CD14-positive monocyte (primary cell): ENCODE measurements at regions not wholly inside any gene's neighbourhood (a gene's known extent, or its start where the extent isn't known, plus 50 kb on each side); places are given as distances from the start of the nearest gene placed in this dataset.

Source experiments
- DNase-seq, 3 donors: peaks; one replicate each; pipeline ENCODE4 v3.0.0-alpha.2; 2011 to 2022
- H2AFZ ChIP-seq: 2 replicates; pipeline ENCODE4 v1.6.0; 2012; ENCODE audit warnings: mild to moderate bottlenecking, low read depth, low read length, inconsistent platforms; ENCODE audit not compliant: insufficient read depth, poor library complexity, severe bottlenecking
- H3K27ac ChIP-seq, 2 donors: 1 replicate in 1 of 2; 2 replicates in 1 of 2; pipeline ENCODE4 v1.5.1; 2012 to 2013; ENCODE audit warnings: low read length in 2 of 2, control low read depth in 1 of 2, inconsistent platforms in 1 of 2, low read depth in 1 of 2, mild to moderate bottlenecking in 1 of 2
- H3K27me3 ChIP-seq, 2 donors: one replicate each; pipeline versions ENCODE4 v1.6.0 to v1.6.1; 2011 to 2013; ENCODE audit warnings: low read length in 2 of 2; ENCODE audit not compliant: control insufficient read depth in 2 of 2, insufficient read depth in 2 of 2
- H3K36me3 ChIP-seq, 2 donors: replicated peaks in 1 of 2; 1 replicate in 1 of 2; 2 replicates in 1 of 2; pipeline versions ENCODE4 v1.5.1 to v1.6.1; 2012 to 2013; ENCODE audit warnings: low read length in 2 of 2, control low read depth in 1 of 2, inconsistent platforms in 1 of 2, mild to moderate bottlenecking in 1 of 2; ENCODE audit not compliant: insufficient read depth in 2 of 2, control insufficient read depth in 1 of 2
- H3K4me1 ChIP-seq, 2 donors: 1 replicate in 1 of 2; 2 replicates in 1 of 2; pipeline versions ENCODE4 v1.5.1 to v1.6.1; 2012 to 2013; ENCODE audit warnings: low read length in 2 of 2, control low read depth in 1 of 2, inconsistent platforms in 1 of 2, mild to moderate bottlenecking in 1 of 2, moderate library complexity in 1 of 2; ENCODE audit not compliant: insufficient read depth in 2 of 2, control insufficient read depth in 1 of 2
- H3K4me2 ChIP-seq: replicated peaks from 2 replicates; pipeline ENCODE3; 2012; ENCODE audit warnings: low read length, moderate library complexity, mild to moderate bottlenecking; ENCODE audit not compliant: poor library complexity, severe bottlenecking; ENCODE audit errors: extremely low read depth
- H3K4me3 ChIP-seq, 3 experiments: fragments of 200-600 bp in 1 of 3; sonication (generic) in 1 of 3; replicated peaks in 1 of 3; 1 replicate in 2 of 3; 2 replicates in 1 of 3; pipeline ENCODE4 v1.5.1; 2011 to 2013; ENCODE audit warnings: low read length in 3 of 3, mild to moderate bottlenecking in 3 of 3, control low read depth in 2 of 3, low read depth in 2 of 3, inconsistent platforms in 1 of 3, moderate library complexity in 1 of 3
- H3K79me2 ChIP-seq: 2 replicates; pipeline ENCODE4 v1.6.0; 2012; ENCODE audit warnings: mild to moderate bottlenecking, control low read depth, inconsistent platforms, low read length, moderate library complexity; ENCODE audit not compliant: insufficient read depth
- H3K9ac ChIP-seq: 2 replicates; pipeline ENCODE4 v1.6.0; 2017; ENCODE audit warnings: low read length, mild to moderate bottlenecking; ENCODE audit not compliant: insufficient read depth, poor library complexity, severe bottlenecking
- H3K9me3 ChIP-seq, 2 donors: replicated peaks in 1 of 2; 1 replicate in 1 of 2; 2 replicates in 1 of 2; pipeline versions ENCODE4 v1.5.1 to v1.6.1; 2012 to 2013; ENCODE audit warnings: low read length in 2 of 2, control low read depth in 1 of 2; ENCODE audit not compliant: control insufficient read depth in 1 of 2, insufficient read depth in 1 of 2
- H4K20me1 ChIP-seq: 2 replicates; pipeline ENCODE4 v1.6.0; 2012; ENCODE audit warnings: mild to moderate bottlenecking, low read length, control low read depth, moderate library complexity; ENCODE audit not compliant: insufficient read depth
- H3K27ac Mint-ChIP-seq, 7 donors: one replicate each; pipeline ENCODE4 v1.8.0; 2020; ENCODE audit warnings: mild to moderate bottlenecking in 7 of 7, mixed read lengths in 7 of 7, moderate library complexity in 6 of 7, inconsistent platforms in 2 of 7
- H3K27me3 Mint-ChIP-seq, 3 donors: one replicate each; pipeline ENCODE4 v1.8.0; 2021 to 2022; ENCODE audit warnings: low read depth in 3 of 3, mild to moderate bottlenecking in 3 of 3, mixed read lengths in 3 of 3, moderate library complexity in 3 of 3, inconsistent platforms in 1 of 3
- H3K36me3 Mint-ChIP-seq, 2 donors: one replicate each; pipeline ENCODE4 v1.8.0; 2020; ENCODE audit warnings: mixed read lengths in 2 of 2, inconsistent platforms in 1 of 2, mild to moderate bottlenecking in 1 of 2
- H3K4me1 Mint-ChIP-seq: one replicate; pipeline ENCODE4 v1.8.0; 2020; ENCODE audit warnings: mild to moderate bottlenecking, mixed read lengths
- H3K4me3 Mint-ChIP-seq, 2 donors: one replicate each; pipeline ENCODE4 v1.8.0; 2020; ENCODE audit warnings: mild to moderate bottlenecking in 2 of 2, mixed read lengths in 2 of 2, moderate library complexity in 1 of 2
- H3K9me3 Mint-ChIP-seq, 7 donors: one replicate each; pipeline ENCODE4 v1.8.0; 2020 to 2022; ENCODE audit warnings: mixed read lengths in 7 of 7, mild to moderate bottlenecking in 6 of 7, moderate library complexity in 6 of 7, inconsistent platforms in 2 of 7
- CTCF ChIP-seq: fragments of 200-600 bp; IDR thresholded peaks from one replicate; pipeline ENCODE4 v1.8.0; 2022; ENCODE audit warnings: antibody characterized with exemption, mild to moderate bottlenecking
- WGBS: methylation state at CpG from one replicate; pipeline ENCODE4 v1.1.5; 2013; ENCODE audit warnings: missing lambda C conversion rate; ENCODE audit not compliant: insufficient coverage; 5-methylcytosine and 5-hydroxymethylcytosine counted together
- intact Hi-C, 2 donors: fragments of 100-400 bp; cut with micrococcal nuclease; formaldehyde crosslinking; loops; one replicate each; pipeline versions ENCODE4 v1.15.0 to v1.15.1; 2023

- peaks cover 38 to 55% (median 40%) of the 10 kb centered on the region in 3 donors for H3K27me3 Mint-ChIP-seq
- H3K36me3 Mint-ChIP-seq: peaks cover 3 to 6% of the 10 kb centered on the region in 2 donors
- no peak overlapping the region for H3K27ac ChIP-seq
- H3K9me3 Mint-ChIP-seq: peaks cover 0 to 9% (median 0%) of the 10 kb centered on the region in 7 donors
- no peak overlapping the region for H3K4me3 Mint-ChIP-seq
- peaks cover 35% of the 10 kb centered on the region for H3K4me1 Mint-ChIP-seq
- no peak overlapping the region for H3K4me2 ChIP-seq
- H3K9ac ChIP-seq: no peak overlapping the region
- H3K4me3 ChIP-seq: no peak overlapping the region
- no peaks in the 10 kb centered on the region for H4K20me1 ChIP-seq
- H3K27me3 ChIP-seq: peaks cover 16 to 22% of the 10 kb centered on the region in 2 donors
- no peaks in the 10 kb centered on the region for H3K79me2 ChIP-seq
- no peak for TF ChIP-seq CTCF
- intact Hi-C loops: loop anchor here (5.0 kb wide), 2 partner anchors 48 to 63 kb away; partner anchors contain the start of gene HES1 (in 2 of the 2)
- H3K36me3 ChIP-seq: no peaks in the 10 kb centered on the region
- H2AFZ ChIP-seq: no peak overlapping the region
- no CpG with 5 or more reads among the region's 1 CpG for WGBS
- H3K27ac Mint-ChIP-seq: no peak overlapping the region
- H3K9me3 ChIP-seq: no peaks in the 10 kb centered on the region
- no peak for DNase-seq
- H3K4me1 ChIP-seq: peaks cover 18 to 24% of the 10 kb centered on the region in 2 donors
Observed at GRCh38 chr3:194073926-194074325, 62.0 kb upstream of the HES1 start.

- no peak overlapping the region for H3K9ac ChIP-seq
- H3K4me3 ChIP-seq: no peak overlapping the region
- no peak overlapping the region for H2AFZ ChIP-seq
- H3K36me3 Mint-ChIP-seq: no peaks in the 10 kb centered on the region
- peaks cover 0 to 4% (median 0%) of the 10 kb centered on the region in 7 donors for H3K9me3 Mint-ChIP-seq
- DNase-seq: no peak
- WGBS: 94% methylated on average over 6 of the region's 6 CpGs
- no peak overlapping the region for H3K4me2 ChIP-seq
- H3K79me2 ChIP-seq: no peaks in the 10 kb centered on the region
- no peaks in the 10 kb centered on the region for H4K20me1 ChIP-seq
- H3K4me1 ChIP-seq: peaks cover 10 to 15% of the 10 kb centered on the region in 2 donors
- peaks cover 37 to 52% (median 38%) of the 10 kb centered on the region in 3 donors for H3K27me3 Mint-ChIP-seq
- no peak overlapping the region for H3K27ac Mint-ChIP-seq
- peaks cover 23% of the 10 kb centered on the region for H3K4me1 Mint-ChIP-seq
- no peak overlapping the region for H3K4me3 Mint-ChIP-seq
- H3K9me3 ChIP-seq: no peaks in the 10 kb centered on the region
- intact Hi-C loops: no loop called here
- no peaks in the 10 kb centered on the region for H3K36me3 ChIP-seq
- no peak overlapping the region for H3K27ac ChIP-seq
- H3K27me3 ChIP-seq: peaks cover 16 to 22% of the 10 kb centered on the region in 2 donors
- TF ChIP-seq CTCF: no peak
Observed at GRCh38 chr3:194075088-194075615, 60.8 kb upstream of the HES1 start.
